ENCODE measurements at regions not wholly inside any gene's neighbourhood (a gene's known extent, or its start where the extent isn't known, plus 50 kb on each side); places are given as distances from the start of the nearest gene placed in this dataset.

DNA sequence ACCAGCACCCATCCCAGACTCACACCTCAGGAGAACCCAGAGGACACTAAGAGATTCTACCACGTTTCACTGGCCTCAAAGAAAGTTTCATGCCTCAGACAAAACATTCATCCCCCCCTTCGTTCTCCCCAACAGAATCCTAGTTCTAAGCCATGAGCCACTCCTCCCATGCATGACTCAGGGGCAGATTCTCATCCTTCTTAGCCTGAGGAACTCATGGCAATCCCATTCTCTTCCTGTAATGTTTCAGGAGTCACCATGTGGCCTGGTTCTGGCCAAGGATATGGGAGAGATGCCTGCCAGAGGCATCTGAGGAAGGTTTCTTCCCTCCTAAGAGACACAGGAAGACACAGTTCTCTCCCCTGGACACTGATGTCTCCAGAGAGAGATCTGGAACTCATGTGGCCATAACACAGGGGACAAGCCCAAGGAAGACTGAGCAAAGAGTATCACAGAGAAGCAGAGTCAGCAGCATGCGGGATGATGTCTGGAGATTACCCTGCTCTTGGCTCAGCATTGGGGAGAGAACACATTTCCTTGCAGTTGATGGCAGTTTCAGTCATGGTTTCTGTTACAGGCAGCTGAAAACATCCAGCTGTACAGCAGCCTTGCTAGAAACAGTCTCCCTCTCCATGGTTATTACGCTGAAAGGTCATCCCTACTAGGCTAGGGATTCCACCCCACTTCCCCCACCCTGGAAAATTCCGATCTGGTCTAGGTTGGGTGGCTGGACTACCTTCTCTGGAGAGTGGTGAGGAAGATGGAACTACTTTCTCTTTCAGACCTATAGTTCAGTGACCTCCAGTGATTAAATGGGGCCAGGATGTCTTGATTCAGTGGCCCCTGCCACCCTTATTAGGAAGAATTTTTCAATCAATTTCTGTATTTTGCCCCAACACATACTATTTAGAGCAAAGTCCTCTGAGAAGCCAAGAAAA is 115.4 kb downstream of the ZNF608 start:
- Mint-ChIP-seq H3K27me3 (peaks cover under 1% of the 10 kb centered on the region), H3K4me1 (no peaks in the 10 kb centered on the region), H3K4me3 (no peak overlapping the region), H3K27ac (no peak overlapping the region), H3K9me3 (no peaks in the 10 kb centered on the region), H3K36me3 (no peaks in the 10 kb centered on the region)
- ATAC-seq (ENCODE audit: low read depth) (no peak), DNase-seq (no peak)
- POLR2A ChIA-PET = no interaction called here

GRCh38 chr5:124628721-124629596 is 117.5 kb downstream of the ZNF608 start:
- POLR2A ChIA-PET = no interaction called here

GRCh38 chr5:124627815-124628595 is 118.4 kb downstream of the ZNF608 start:
- H3K4me3 Mint-ChIP-seq = no peak overlapping the region
- no peaks in the 10 kb centered on the region for H3K27me3 Mint-ChIP-seq
- no peak overlapping the region for H3K27ac Mint-ChIP-seq
- POLR2A ChIA-PET = no interaction called here
- H3K36me3 Mint-ChIP-seq = no peaks in the 10 kb centered on the region
- no peaks in the 10 kb centered on the region for H3K4me1 Mint-ChIP-seq
- no peak for ATAC-seq (ENCODE audit: low read depth)
- no peak for DNase-seq
- no peaks in the 10 kb centered on the region for H3K9me3 Mint-ChIP-seq

More at GRCh38 chr5:124628721-124629596, 117.5 kb downstream of the ZNF608 start:
- Mint-ChIP-seq H3K27me3 (no peaks in the 10 kb centered on the region), H3K36me3 (no peaks in the 10 kb centered on the region), H3K4me3 (no peak overlapping the region), H3K4me1 (no peaks in the 10 kb centered on the region), H3K9me3 (no peaks in the 10 kb centered on the region), H3K27ac (no peak overlapping the region)
- DNase-seq (no peak), ATAC-seq (ENCODE audit: low read depth) (no peak)

GRCh38 chr5:124626053-124626452 is 120.4 kb downstream of the ZNF608 start:
- no peak for ATAC-seq (ENCODE audit: low read depth)
- H3K27ac Mint-ChIP-seq = no peak overlapping the region
- H3K36me3 Mint-ChIP-seq = no peaks in the 10 kb centered on the region
- no peak overlapping the region for H3K4me3 Mint-ChIP-seq
- DNase-seq = no peak
- H3K9me3 Mint-ChIP-seq = no peaks in the 10 kb centered on the region
- POLR2A ChIA-PET = no interaction called here
- no peaks in the 10 kb centered on the region for H3K4me1 Mint-ChIP-seq
- H3K27me3 Mint-ChIP-seq = peaks cover 3% of the 10 kb centered on the region

DNA sequence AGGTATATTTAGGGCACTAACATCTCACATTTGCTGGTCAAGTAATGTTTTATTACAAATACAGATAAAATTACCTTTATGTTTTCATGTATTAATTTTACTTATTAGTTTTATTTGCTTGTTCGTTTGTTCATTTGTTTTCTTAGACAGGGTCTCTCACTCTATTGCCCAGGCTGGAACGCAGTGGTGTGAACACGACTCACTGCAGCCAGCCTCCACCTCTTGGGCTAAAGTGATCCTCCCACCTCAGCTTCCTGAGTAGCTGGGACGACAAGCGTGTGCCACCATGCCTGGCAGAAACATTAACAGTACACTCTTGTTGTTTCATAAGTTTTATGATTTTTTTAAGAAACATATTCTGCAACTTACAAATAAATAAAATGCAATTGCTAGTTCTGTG is 123.2 kb downstream of the ZNF608 start:
- H3K4me1 Mint-ChIP-seq = no peaks in the 10 kb centered on the region
- no peak for ATAC-seq (ENCODE audit: low read depth)
- H3K27ac Mint-ChIP-seq = no peak overlapping the region
- DNase-seq = no peak
- no peak overlapping the region for H3K4me3 Mint-ChIP-seq
- peaks cover 3% of the 10 kb centered on the region for H3K27me3 Mint-ChIP-seq
- no peaks in the 10 kb centered on the region for H3K36me3 Mint-ChIP-seq
- H3K9me3 Mint-ChIP-seq = no peaks in the 10 kb centered on the region
- POLR2A ChIA-PET = no interaction called here

GRCh38 chr5:124622851-124623250 is 123.6 kb downstream of the ZNF608 start:
- no peaks in the 10 kb centered on the region for H3K36me3 Mint-ChIP-seq
- DNase-seq = no peak
- POLR2A ChIA-PET = no interaction called here
- no peaks in the 10 kb centered on the region for H3K4me1 Mint-ChIP-seq
- H3K27ac Mint-ChIP-seq = no peak overlapping the region
- peaks cover 3% of the 10 kb centered on the region for H3K27me3 Mint-ChIP-seq
- H3K4me3 Mint-ChIP-seq = no peak overlapping the region
- H3K9me3 Mint-ChIP-seq = no peaks in the 10 kb centered on the region
- ATAC-seq (ENCODE audit: low read depth) = no peak

GRCh38 chr5:124621279-124621678 is 125.2 kb downstream of the ZNF608 start:
- Mint-ChIP-seq H3K36me3 (no peaks in the 10 kb centered on the region), H3K4me1 (no peaks in the 10 kb centered on the region), H3K27me3 (peaks cover 3% of the 10 kb centered on the region), H3K27ac (no peak overlapping the region), H3K9me3 (no peaks in the 10 kb centered on the region), H3K4me3 (no peak overlapping the region)
- POLR2A ChIA-PET = no interaction called here
- no peak for DNase-seq
- ATAC-seq (ENCODE audit: low read depth) = no peak

DNA sequence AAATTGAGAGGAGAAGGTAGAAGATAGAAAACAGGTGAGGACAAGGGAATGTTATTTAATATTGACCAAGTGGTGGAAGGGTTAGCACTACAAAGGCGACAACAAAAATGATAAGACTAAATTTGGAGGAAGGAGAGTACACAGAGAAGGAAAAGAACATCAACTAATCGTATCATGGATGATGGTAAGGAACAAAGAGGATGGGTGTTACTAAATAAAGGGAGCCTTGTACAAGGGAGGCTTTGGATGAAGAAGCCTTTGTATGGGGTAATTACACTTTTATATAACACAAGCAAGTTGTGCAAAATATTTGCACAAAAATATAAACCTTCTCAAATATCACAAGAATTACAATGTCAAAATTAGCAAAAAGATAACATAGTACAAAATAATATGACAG is 125.7 kb downstream of the ZNF608 start:
- Mint-ChIP-seq H3K9me3 (no peaks in the 10 kb centered on the region), H3K4me3 (no peak overlapping the region), H3K27me3 (peaks cover 5% of the 10 kb centered on the region), H3K36me3 (no peaks in the 10 kb centered on the region), H3K27ac (no peak overlapping the region), H3K4me1 (no peaks in the 10 kb centered on the region)
- no peak for DNase-seq
- ATAC-seq (ENCODE audit: low read depth) = no peak
- POLR2A ChIA-PET = no interaction called here

- Mint-ChIP-seq H3K27ac (no peak overlapping the region), H3K36me3 (no peaks in the 10 kb centered on the region), H3K4me1 (no peaks in the 10 kb centered on the region), H3K4me3 (no peak overlapping the region), H3K9me3 (no peaks in the 10 kb centered on the region), H3K27me3 (peaks cover 8% of the 10 kb centered on the region)
- ATAC-seq (ENCODE audit: low read depth) (no peak), DNase-seq (no peak)
- POLR2A ChIA-PET = no interaction called here
Measured at GRCh38 chr5:124619121-124619520, 127.3 kb downstream of the ZNF608 start.

DNA sequence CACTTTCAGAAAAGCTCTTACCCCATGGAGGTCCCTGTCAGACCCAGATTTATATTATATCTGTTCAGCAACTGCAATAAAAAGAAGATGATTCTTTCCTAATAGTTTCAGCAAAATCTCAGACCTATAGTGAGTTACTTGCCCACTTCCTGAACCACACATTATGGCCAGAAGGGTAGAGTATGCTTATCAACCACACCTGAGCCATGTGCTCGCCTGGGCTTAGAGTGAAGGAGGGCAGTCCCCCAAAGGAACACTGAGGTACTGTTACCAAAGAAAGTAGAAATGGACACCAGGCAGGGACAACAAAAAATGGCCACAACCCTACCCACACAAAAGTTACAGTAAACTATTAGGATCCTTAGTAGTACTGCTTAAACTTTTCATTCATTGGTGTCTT is 128.7 kb downstream of the ZNF608 start:
- POLR2A ChIA-PET = no interaction called here
- no peaks in the 10 kb centered on the region for H3K9me3 Mint-ChIP-seq
- peaks cover 8% of the 10 kb centered on the region for H3K27me3 Mint-ChIP-seq
- no peak overlapping the region for H3K4me3 Mint-ChIP-seq
- no peak overlapping the region for H3K27ac Mint-ChIP-seq
- H3K4me1 Mint-ChIP-seq = no peaks in the 10 kb centered on the region
- ATAC-seq (ENCODE audit: low read depth) (no peak), DNase-seq (no peak)
- no peaks in the 10 kb centered on the region for H3K36me3 Mint-ChIP-seq

DNA sequence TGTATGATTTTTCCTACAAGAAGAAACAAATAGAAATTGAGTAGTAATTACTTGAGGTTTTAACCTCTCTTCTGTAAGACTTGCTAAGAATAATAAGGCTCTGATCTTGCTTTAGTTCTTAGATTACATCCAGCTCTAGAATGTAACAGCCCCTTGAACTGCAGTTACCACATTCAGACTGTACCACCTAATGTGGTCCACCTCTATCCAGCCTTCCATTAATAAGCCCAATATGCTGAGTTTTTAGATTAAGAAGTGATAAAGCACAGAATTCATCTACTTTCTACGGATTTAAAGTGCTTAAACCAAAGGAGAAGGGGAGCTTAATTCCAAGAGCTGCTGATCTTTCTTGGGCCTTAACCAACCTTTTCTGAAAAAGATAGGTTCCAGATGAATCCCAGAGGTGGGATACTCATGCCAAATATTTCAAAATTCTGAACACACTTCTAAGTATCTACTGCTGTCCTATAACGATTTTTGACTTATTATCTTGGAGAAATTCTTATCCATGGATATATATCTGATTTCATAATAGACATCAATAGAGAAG is 131.5 kb downstream of the ZNF608 start:
- POLR2A ChIA-PET = no interaction called here
- H3K27ac Mint-ChIP-seq = no peak overlapping the region
- no peaks in the 10 kb centered on the region for H3K36me3 Mint-ChIP-seq
- H3K4me1 Mint-ChIP-seq = peaks cover 3% of the 10 kb centered on the region
- H3K9me3 Mint-ChIP-seq = no peaks in the 10 kb centered on the region
- ATAC-seq (ENCODE audit: low read depth) = no peak
- peaks cover 4% of the 10 kb centered on the region for H3K27me3 Mint-ChIP-seq
- H3K4me3 Mint-ChIP-seq = no peak overlapping the region
- DNase-seq = no peak

GRCh38 chr5:124614105-124614504 is 132.3 kb downstream of the ZNF608 start:
- Mint-ChIP-seq H3K9me3 (no peaks in the 10 kb centered on the region), H3K27ac (no peak overlapping the region), H3K4me3 (no peak overlapping the region), H3K4me1 (peaks cover 3% of the 10 kb centered on the region), H3K27me3 (peaks cover 6% of the 10 kb centered on the region), H3K36me3 (no peaks in the 10 kb centered on the region)
- POLR2A ChIA-PET = no interaction called here
- no peak for DNase-seq
- no peak for ATAC-seq (ENCODE audit: low read depth)

- POLR2A ChIA-PET = no interaction called here
- Mint-ChIP-seq H3K27me3 (peaks cover 7% of the 10 kb centered on the region), H3K9me3 (peaks cover 3% of the 10 kb centered on the region), H3K4me3 (no peak overlapping the region), H3K27ac (no peak overlapping the region), H3K36me3 (no peaks in the 10 kb centered on the region), H3K4me1 (peaks cover 3% of the 10 kb centered on the region)
- ATAC-seq (ENCODE audit: low read depth) (no peak), DNase-seq (no peak)
Measured at GRCh38 chr5:124613273-124613953, 133.0 kb downstream of the ZNF608 start.

Measured in activated naive CD8-positive, alpha-beta T cell treated with anti-CD3 and anti-CD28 coated beads, Interleukin-2, amount 10 ng/mL, durations not matched to agents 7 days and 5 days (primary cell).